ENCODE measurements at regions not wholly inside any gene's neighbourhood (a gene's known extent, or its start where the extent isn't known, plus 50 kb on each side); places are given as distances from the start of the nearest gene placed in this dataset. TPM values are rescaled to one million over a fixed set of nuclear protein-coding genes. Genes with fewer than 3 reads are reported as not detected.

Small RNA genes lying in the stretch of these regions (microRNA-seq; reads per million reads assigned to microRNA genes)
- gene MIR583 (ENCODE audit: borderline microRNAs expressed, borderline replicate concordance), result not detected

Data from activated CD4-positive, alpha-beta T cell treated with anti-CD3 and anti-CD28 coated beads, Interleukin-2, amount 10 ng/mL, durations not matched to agents 7 days and 5 days (primary cell).